Uterus (tissue), 2 donors: ENCODE measurements at regions not wholly inside any gene's neighbourhood (a gene's known extent, or its start where the extent isn't known, plus 50 kb on each side); places are given as distances from the start of the nearest gene placed in this dataset.

Experiments used
- POLR2A ChIP-seq, 2 donors: fragments of 450-650 bp; IDR thresholded peaks; one replicate each; pipeline ENCODE4 v1.6.1; 2016; ENCODE audit warnings: antibody characterized with exemption in 2 of 2, mild to moderate bottlenecking in 1 of 2, moderate library complexity in 1 of 2
- TF ChIP-seq, protein P1 (sequence below), 4 experiments: fragments of 200-600 bp in 2 of 4; fragments of 450-650 bp in 2 of 4; sonication (generic) in 2 of 4; IDR thresholded peaks; one replicate each; pipeline ENCODE4 v1.5.1; 2016 to 2019; ENCODE audit warnings: antibody characterized with exemption in 4 of 4, mild to moderate bottlenecking in 2 of 4, moderate library complexity in 1 of 4

DNA sequence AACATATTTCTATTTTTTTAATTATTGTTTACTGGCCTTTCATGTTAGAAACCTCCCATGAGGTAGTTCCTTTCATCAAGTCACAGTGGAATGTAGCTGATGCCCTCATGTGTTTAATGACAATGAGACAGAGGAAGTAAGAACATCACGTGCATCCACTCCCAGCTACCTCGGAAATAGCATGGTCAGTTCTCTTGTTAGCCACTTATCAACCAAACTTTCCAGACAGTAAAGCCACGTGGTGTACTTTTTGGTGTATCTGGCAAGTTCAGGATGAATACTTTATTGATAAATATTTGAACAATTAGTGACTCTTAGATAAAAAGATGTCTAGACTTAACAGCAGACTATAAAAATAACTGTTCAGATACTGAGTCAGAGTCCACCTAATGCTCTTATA, 781.7 kb downstream of the MECOM start:
- TF ChIP-seq, protein P1, sequence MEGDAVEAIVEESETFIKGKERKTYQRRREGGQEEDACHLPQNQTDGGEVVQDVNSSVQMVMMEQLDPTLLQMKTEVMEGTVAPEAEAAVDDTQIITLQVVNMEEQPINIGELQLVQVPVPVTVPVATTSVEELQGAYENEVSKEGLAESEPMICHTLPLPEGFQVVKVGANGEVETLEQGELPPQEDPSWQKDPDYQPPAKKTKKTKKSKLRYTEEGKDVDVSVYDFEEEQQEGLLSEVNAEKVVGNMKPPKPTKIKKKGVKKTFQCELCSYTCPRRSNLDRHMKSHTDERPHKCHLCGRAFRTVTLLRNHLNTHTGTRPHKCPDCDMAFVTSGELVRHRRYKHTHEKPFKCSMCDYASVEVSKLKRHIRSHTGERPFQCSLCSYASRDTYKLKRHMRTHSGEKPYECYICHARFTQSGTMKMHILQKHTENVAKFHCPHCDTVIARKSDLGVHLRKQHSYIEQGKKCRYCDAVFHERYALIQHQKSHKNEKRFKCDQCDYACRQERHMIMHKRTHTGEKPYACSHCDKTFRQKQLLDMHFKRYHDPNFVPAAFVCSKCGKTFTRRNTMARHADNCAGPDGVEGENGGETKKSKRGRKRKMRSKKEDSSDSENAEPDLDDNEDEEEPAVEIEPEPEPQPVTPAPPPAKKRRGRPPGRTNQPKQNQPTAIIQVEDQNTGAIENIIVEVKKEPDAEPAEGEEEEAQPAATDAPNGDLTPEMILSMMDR (IDR thresholded peaks at IDR 0.05) = no peak
- TF ChIP-seq POLR2A (IDR thresholded peaks at IDR 0.05) = no peak
